GM21528 (cell line): ENCODE measurements at regions not wholly inside any gene's neighbourhood (a gene's known extent, or its start where the extent isn't known, plus 50 kb on each side); places are given as distances from the start of the nearest gene placed in this dataset.

Experiments used
- ATAC-seq: cut with Tn5 transposase; IDR thresholded peaks from one replicate; pipeline ENCODE4 v1.9.1; 2021; ENCODE audit warnings: mild to moderate bottlenecking, moderate library complexity; ENCODE audit not compliant: unreplicated experiment, low FRiP score

GRCh38 chr18:22613058-22613690, 195.5 kb upstream of the CTAGE1 start:
- ATAC-seq = no peak

- no peak for ATAC-seq
Measured at GRCh38 chr18:22613788-22614187, 196.1 kb upstream of the CTAGE1 start.

- ATAC-seq = no peak
Measured at GRCh38 chr18:22623513-22623912, 205.8 kb upstream of the CTAGE1 start.

GRCh38 chr18:22624176-22624575, 206.5 kb upstream of the CTAGE1 start:
- ATAC-seq = no peak

GRCh38 chr18:22625406-22625805, 207.7 kb upstream of the CTAGE1 start:
- no peak for ATAC-seq

- ATAC-seq = no peak
Measured at GRCh38 chr18:22626771-22627170, 209.1 kb upstream of the CTAGE1 start.

- ATAC-seq = no peak
Measured at GRCh38 chr18:22627506-22627905, 209.8 kb upstream of the CTAGE1 start.

GRCh38 chr18:22628795-22629510, 211.2 kb upstream of the CTAGE1 start:
- ATAC-seq = no peak

GRCh38 chr18:22630980-22631379, 213.3 kb upstream of the CTAGE1 start:
- no peak for ATAC-seq

GRCh38 chr18:22632191-22632590, 214.5 kb upstream of the CTAGE1 start:
- ATAC-seq = no peak

- ATAC-seq = no peak
Measured at GRCh38 chr18:22634464-22634863, 216.7 kb upstream of the CTAGE1 start.

- ATAC-seq = no peak
Measured at GRCh38 chr18:22637787-22638186, 220.1 kb upstream of the CTAGE1 start.

GRCh38 chr18:22639026-22639463, 221.3 kb upstream of the CTAGE1 start:
- ATAC-seq = no peak

- ATAC-seq = no peak
Measured at GRCh38 chr18:22639561-22639960, 221.8 kb upstream of the CTAGE1 start.

GRCh38 chr18:22640281-22640842, 222.6 kb upstream of the CTAGE1 start:
- no peak for ATAC-seq

- ATAC-seq = no peak
Measured at GRCh38 chr18:22641958-22642357, 224.2 kb upstream of the CTAGE1 start.

GRCh38 chr18:22643731-22644130, 226.0 kb upstream of the CTAGE1 start:
- no peak for ATAC-seq

- ATAC-seq = no peak
Measured at GRCh38 chr18:22650247-22650646, 232.5 kb upstream of the CTAGE1 start.

- ATAC-seq = no peak
Measured at GRCh38 chr18:22657619-22658018, 239.9 kb upstream of the CTAGE1 start.

- ATAC-seq = no peak
Measured at GRCh38 chr18:22658318-22658717, 240.6 kb upstream of the CTAGE1 start.

GRCh38 chr18:22663378-22663777, 245.7 kb upstream of the CTAGE1 start:
- no peak for ATAC-seq

- ATAC-seq = no peak
Measured at GRCh38 chr18:22666411-22666940, 248.8 kb upstream of the CTAGE1 start.
